ENCODE measurements at regions not wholly inside any gene's neighbourhood (a gene's known extent, or its start where the extent isn't known, plus 50 kb on each side); places are given as distances from the start of the nearest gene placed in this dataset.

DNA sequence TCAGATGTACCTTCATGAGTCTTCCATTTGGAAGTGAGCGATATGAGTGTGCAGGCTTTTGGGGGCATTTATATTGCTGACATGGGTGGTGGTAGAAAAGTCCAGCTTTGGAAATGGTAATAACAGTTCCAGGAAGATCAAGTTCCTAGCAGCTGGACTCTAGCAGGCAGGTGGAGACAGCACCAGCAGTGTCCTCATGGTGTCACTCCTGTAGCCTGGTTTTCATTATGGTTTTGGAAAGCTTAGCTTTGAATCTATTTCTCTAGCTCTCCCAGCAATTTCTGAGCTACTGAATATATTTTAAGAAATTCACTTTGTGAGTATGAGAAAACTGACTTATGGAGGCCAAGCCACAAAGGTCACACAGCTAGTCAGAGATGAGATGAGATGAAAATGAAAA is 523.2 kb upstream of the HTR2A start:
- Histone ChIP-seq H2AFZ (ENCODE audit: control insufficient read depth, low read length) (no peak overlapping the region), H3K27me3 (ENCODE audit: control insufficient read depth, extremely low read depth, insufficient read depth, low read length) (no peaks in the 10 kb centered on the region), H3K9me3 (ENCODE audit: control insufficient read depth, low read depth, low read length) (no peaks in the 10 kb centered on the region), H3K79me2 (ENCODE audit: control insufficient read depth, insufficient read depth, low read length) (no peaks in the 10 kb centered on the region), H3K4me2 (ENCODE audit: control insufficient read depth, extremely low read depth, insufficient read depth, low read depth, low read length) (no peak overlapping the region), H3K9ac (ENCODE audit: control insufficient read depth, extremely low read depth, insufficient read depth, low read length) (no peak overlapping the region), H4K20me1 (ENCODE audit: control insufficient read depth, extremely low read depth, insufficient read depth, low read length) (no peaks in the 10 kb centered on the region), H3K4me3 (ENCODE audit: control insufficient read depth in 2 of 3, extremely low read depth in 1 of 3, insufficient read depth in 2 of 3, low read depth in 1 of 3, low read length in 3 of 3) (no peak overlapping the region), H3K4me1 (ENCODE audit: control insufficient read depth, extremely low read depth, insufficient read depth, low read length) (no peaks in the 10 kb centered on the region), H3K27ac (ENCODE audit: control insufficient read depth, insufficient read depth, low read length) (no peak overlapping the region), H3K36me3 (ENCODE audit: control insufficient read depth in 2 of 2, extremely low read depth in 1 of 2, insufficient read depth in 2 of 2, low read length in 2 of 2) (no peaks in the 10 kb centered on the region), H3K9me1 (ENCODE audit: control insufficient read depth, extremely low read depth, insufficient read depth, low read length) (no peaks in the 10 kb centered on the region)
- FAIRE-seq (no peak), DNase-seq (ENCODE audit: low read depth, low spot score) (no peak)
- no peak for TF ChIP-seq EZH2 (IDR thresholded peaks at IDR 0.05; ENCODE audit: low read length)
- TF ChIP-seq, protein P1, sequence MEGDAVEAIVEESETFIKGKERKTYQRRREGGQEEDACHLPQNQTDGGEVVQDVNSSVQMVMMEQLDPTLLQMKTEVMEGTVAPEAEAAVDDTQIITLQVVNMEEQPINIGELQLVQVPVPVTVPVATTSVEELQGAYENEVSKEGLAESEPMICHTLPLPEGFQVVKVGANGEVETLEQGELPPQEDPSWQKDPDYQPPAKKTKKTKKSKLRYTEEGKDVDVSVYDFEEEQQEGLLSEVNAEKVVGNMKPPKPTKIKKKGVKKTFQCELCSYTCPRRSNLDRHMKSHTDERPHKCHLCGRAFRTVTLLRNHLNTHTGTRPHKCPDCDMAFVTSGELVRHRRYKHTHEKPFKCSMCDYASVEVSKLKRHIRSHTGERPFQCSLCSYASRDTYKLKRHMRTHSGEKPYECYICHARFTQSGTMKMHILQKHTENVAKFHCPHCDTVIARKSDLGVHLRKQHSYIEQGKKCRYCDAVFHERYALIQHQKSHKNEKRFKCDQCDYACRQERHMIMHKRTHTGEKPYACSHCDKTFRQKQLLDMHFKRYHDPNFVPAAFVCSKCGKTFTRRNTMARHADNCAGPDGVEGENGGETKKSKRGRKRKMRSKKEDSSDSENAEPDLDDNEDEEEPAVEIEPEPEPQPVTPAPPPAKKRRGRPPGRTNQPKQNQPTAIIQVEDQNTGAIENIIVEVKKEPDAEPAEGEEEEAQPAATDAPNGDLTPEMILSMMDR (optimal IDR thresholded peaks at IDR 0.05 in 1 of 3, IDR thresholded peaks at IDR 0.05 in 1 of 3, conservative IDR thresholded peaks at IDR 0.05 in 1 of 3; ENCODE audit: extremely low read depth in 1 of 3, insufficient read depth in 2 of 3, low read length in 3 of 3), result peak in 1 of 3 experiments; percentile 19
- dilution Hi-C loops (cut with MboI; ENCODE audit: extremely low pct_ligation_motif_present, low sequenced_read_pairs), result no loop called here

DNA sequence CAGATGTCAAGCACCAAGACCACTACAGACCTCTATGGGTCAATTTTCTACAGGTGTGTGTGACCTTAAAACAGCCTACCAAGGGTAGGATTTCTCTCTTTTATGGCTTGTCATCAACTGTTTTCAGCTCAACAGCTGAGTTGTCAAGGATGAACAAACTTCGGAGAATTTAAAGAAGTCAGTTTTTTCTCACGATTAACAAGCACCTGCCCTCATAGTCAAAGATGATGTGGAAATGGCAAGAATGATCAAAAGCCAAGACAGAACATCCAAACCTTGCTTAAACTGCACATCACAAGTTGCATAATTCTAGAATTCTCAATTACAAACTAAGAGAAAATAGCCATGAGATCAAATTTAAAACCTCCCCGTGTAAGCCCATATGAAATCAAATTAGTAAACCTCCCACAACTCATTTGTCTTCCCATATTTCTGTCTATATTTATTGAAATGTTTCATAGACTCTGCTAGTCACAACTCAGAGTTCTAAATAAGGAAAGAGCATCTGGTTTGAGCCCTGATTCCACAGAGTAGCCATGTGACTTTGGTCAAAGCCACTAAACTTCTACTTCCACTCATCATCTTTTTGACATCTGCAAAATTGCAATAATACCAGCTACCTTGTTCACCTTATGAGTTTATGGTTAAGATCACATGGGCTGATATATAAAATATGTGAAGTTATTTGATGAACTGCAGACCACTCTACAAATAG is 521.5 kb upstream of the HTR2A start:
- H4K20me1 ChIP-seq (ENCODE audit: control insufficient read depth, extremely low read depth, insufficient read depth, low read length), result no peaks in the 10 kb centered on the region
- no peaks in the 10 kb centered on the region for H3K9me1 ChIP-seq (ENCODE audit: control insufficient read depth, extremely low read depth, insufficient read depth, low read length)
- H3K4me3 ChIP-seq (ENCODE audit: control insufficient read depth in 2 of 3, extremely low read depth in 1 of 3, insufficient read depth in 2 of 3, low read depth in 1 of 3, low read length in 3 of 3), result no peak overlapping the region
- no peak for DNase-seq (ENCODE audit: low read depth, low spot score)
- dilution Hi-C loops (cut with MboI; ENCODE audit: extremely low pct_ligation_motif_present, low sequenced_read_pairs), result no loop called here
- no peak for TF ChIP-seq EZH2 (IDR thresholded peaks at IDR 0.05; ENCODE audit: low read length)
- TF ChIP-seq, protein P1 (optimal IDR thresholded peaks at IDR 0.05 in 1 of 3, IDR thresholded peaks at IDR 0.05 in 1 of 3, conservative IDR thresholded peaks at IDR 0.05 in 1 of 3; ENCODE audit: extremely low read depth in 1 of 3, insufficient read depth in 2 of 3, low read length in 3 of 3), result no peak
- H3K9ac ChIP-seq (ENCODE audit: control insufficient read depth, extremely low read depth, insufficient read depth, low read length), result no peak overlapping the region
- no peak for FAIRE-seq
- H3K79me2 ChIP-seq (ENCODE audit: control insufficient read depth, insufficient read depth, low read length), result no peaks in the 10 kb centered on the region
- no peaks in the 10 kb centered on the region for H3K27me3 ChIP-seq (ENCODE audit: control insufficient read depth, extremely low read depth, insufficient read depth, low read length)
- H3K36me3 ChIP-seq (ENCODE audit: control insufficient read depth in 2 of 2, extremely low read depth in 1 of 2, insufficient read depth in 2 of 2, low read length in 2 of 2), result no peaks in the 10 kb centered on the region
- H3K4me1 ChIP-seq (ENCODE audit: control insufficient read depth, extremely low read depth, insufficient read depth, low read length), result no peaks in the 10 kb centered on the region
- H3K4me2 ChIP-seq (ENCODE audit: control insufficient read depth, extremely low read depth, insufficient read depth, low read depth, low read length), result no peak overlapping the region
- H2AFZ ChIP-seq (ENCODE audit: control insufficient read depth, low read length), result no peak overlapping the region
- H3K9me3 ChIP-seq (ENCODE audit: control insufficient read depth, low read depth, low read length), result no peaks in the 10 kb centered on the region
- H3K27ac ChIP-seq (ENCODE audit: control insufficient read depth, insufficient read depth, low read length), result no peak overlapping the region
